Activated CD4-positive, alpha-beta T cell treated with anti-CD3 and anti-CD28 coated beads, Interleukin-2, amount 10 ng/mL, durations not matched to agents 7 days and 5 days (primary cell): ENCODE measurements at regions not wholly inside any gene's neighbourhood (a gene's known extent, or its start where the extent isn't known, plus 50 kb on each side); places are given as distances from the start of the nearest gene placed in this dataset.

ENCODE experiments used
- CTCF ChIA-PET: fragments of 350-600 bp; sonication (Branson Sonifier 250); formaldehyde crosslinking; loops from one replicate; lab custom pipeline; 2021; ENCODE audit warnings: antibody characterized with exemption; lab: Charles Lee
- POLR2A ChIA-PET: fragments of 350-600 bp; sonication (Branson Sonifier 250); formaldehyde crosslinking; loops from one replicate; lab custom pipeline; 2021; ENCODE audit warnings: antibody characterized with exemption; lab: Charles Lee
- DNase-seq: peaks from one replicate; pipeline ENCODE4 v3.0.0-alpha.2; 2020
- H3K27ac Mint-ChIP-seq: one replicate; pipeline ENCODE4 v1.8.0; 2021; ENCODE audit warnings: mild to moderate bottlenecking, moderate library complexity, mixed read lengths
- H3K27me3 Mint-ChIP-seq: one replicate; pipeline ENCODE4 v1.8.0; 2021; ENCODE audit warnings: mixed read lengths
- H3K36me3 Mint-ChIP-seq: one replicate; pipeline ENCODE4 v1.8.0; 2021; ENCODE audit warnings: low read depth, mixed read lengths
- H3K4me1 Mint-ChIP-seq: one replicate; pipeline ENCODE4 v1.8.0; 2021; ENCODE audit warnings: mixed read lengths
- H3K4me3 Mint-ChIP-seq: one replicate; pipeline ENCODE4 v1.8.0; 2021; ENCODE audit warnings: mild to moderate bottlenecking, moderate library complexity, mixed read lengths
- H3K9me3 Mint-ChIP-seq: one replicate; pipeline ENCODE4 v1.8.0; 2021; ENCODE audit warnings: mixed read lengths

- Mint-ChIP-seq H3K4me1 (no peaks in the 10 kb centered on the region), H3K27ac (no peak overlapping the region), H3K9me3 (no peaks in the 10 kb centered on the region), H3K36me3 (no peaks in the 10 kb centered on the region), H3K4me3 (no peak overlapping the region), H3K27me3 (no peaks in the 10 kb centered on the region)
- DNase-seq: no peak
- ChIA-PET CTCF (no interaction called here), POLR2A (no interaction called here)
Measured at GRCh38 chr3:70431911-70432310, 119.5 kb upstream of the MDFIC2 start.

GRCh38 chr3:70426071-70426470 lies 113.6 kb upstream of the MDFIC2 start:
- H3K27ac Mint-ChIP-seq: no peak overlapping the region
- POLR2A ChIA-PET: no interaction called here
- peaks cover 5% of the 10 kb centered on the region for H3K27me3 Mint-ChIP-seq
- no peak overlapping the region for H3K4me3 Mint-ChIP-seq
- no peaks in the 10 kb centered on the region for H3K36me3 Mint-ChIP-seq
- CTCF ChIA-PET: no interaction called here
- no peak for DNase-seq
- H3K9me3 Mint-ChIP-seq: no peaks in the 10 kb centered on the region
- H3K4me1 Mint-ChIP-seq: no peaks in the 10 kb centered on the region

GRCh38 chr3:70421506-70421905 lies 109.1 kb upstream of the MDFIC2 start:
- CTCF ChIA-PET: no interaction called here
- H3K27ac Mint-ChIP-seq: no peak overlapping the region
- no peak for DNase-seq

GRCh38 chr3:70409018-70409417 lies 96.6 kb upstream of the MDFIC2 start:
- no peak overlapping the region for H3K4me3 Mint-ChIP-seq
- no peaks in the 10 kb centered on the region for H3K4me1 Mint-ChIP-seq
- no peak overlapping the region for H3K27ac Mint-ChIP-seq
- POLR2A ChIA-PET: no interaction called here
- H3K9me3 Mint-ChIP-seq: no peaks in the 10 kb centered on the region
- H3K36me3 Mint-ChIP-seq: no peaks in the 10 kb centered on the region
- CTCF ChIA-PET: no interaction called here
- no peaks in the 10 kb centered on the region for H3K27me3 Mint-ChIP-seq
- no peak for DNase-seq

More at GRCh38 chr3:70421506-70421905, 109.1 kb upstream of the MDFIC2 start:
- Mint-ChIP-seq H3K4me1 (no peaks in the 10 kb centered on the region), H3K27me3 (peaks cover 5% of the 10 kb centered on the region), H3K4me3 (no peak overlapping the region), H3K9me3 (no peaks in the 10 kb centered on the region), H3K36me3 (no peaks in the 10 kb centered on the region)
- POLR2A ChIA-PET: no interaction called here

- no peaks in the 10 kb centered on the region for H3K36me3 Mint-ChIP-seq
- no peaks in the 10 kb centered on the region for H3K4me1 Mint-ChIP-seq
- no peak overlapping the region for H3K27ac Mint-ChIP-seq
- DNase-seq: no peak
- no peaks in the 10 kb centered on the region for H3K9me3 Mint-ChIP-seq
- ChIA-PET POLR2A (no interaction called here), CTCF (no interaction called here)
- H3K4me3 Mint-ChIP-seq: no peak overlapping the region
- H3K27me3 Mint-ChIP-seq: no peaks in the 10 kb centered on the region
Measured at GRCh38 chr3:70400194-70400593, 87.8 kb upstream of the MDFIC2 start.

GRCh38 chr3:70393881-70394612 lies 81.6 kb upstream of the MDFIC2 start:
- Mint-ChIP-seq H3K4me1 (no peaks in the 10 kb centered on the region), H3K4me3 (no peak overlapping the region), H3K9me3 (no peaks in the 10 kb centered on the region), H3K36me3 (no peaks in the 10 kb centered on the region), H3K27me3 (no peaks in the 10 kb centered on the region), H3K27ac (no peak overlapping the region)
- no peak for DNase-seq
- CTCF ChIA-PET: no interaction called here
- POLR2A ChIA-PET: no interaction called here

GRCh38 chr3:70392227-70392626 lies 79.8 kb upstream of the MDFIC2 start:
- H3K4me3 Mint-ChIP-seq: no peak overlapping the region
- DNase-seq: no peak
- POLR2A ChIA-PET: no interaction called here
- no peaks in the 10 kb centered on the region for H3K4me1 Mint-ChIP-seq
- H3K9me3 Mint-ChIP-seq: no peaks in the 10 kb centered on the region
- CTCF ChIA-PET: no interaction called here
- no peaks in the 10 kb centered on the region for H3K27me3 Mint-ChIP-seq
- H3K27ac Mint-ChIP-seq: no peak overlapping the region
- no peaks in the 10 kb centered on the region for H3K36me3 Mint-ChIP-seq

GRCh38 chr3:70387889-70388288 lies 75.5 kb upstream of the MDFIC2 start:
- ChIA-PET CTCF (no interaction called here), POLR2A (no interaction called here)
- Mint-ChIP-seq H3K36me3 (no peaks in the 10 kb centered on the region), H3K4me1 (no peaks in the 10 kb centered on the region), H3K27ac (no peak overlapping the region), H3K4me3 (no peak overlapping the region), H3K9me3 (no peaks in the 10 kb centered on the region), H3K27me3 (no peaks in the 10 kb centered on the region)
- DNase-seq: no peak

GRCh38 chr3:70386846-70387245 lies 74.4 kb upstream of the MDFIC2 start:
- POLR2A ChIA-PET: no interaction called here
- Mint-ChIP-seq H3K4me3 (no peak overlapping the region), H3K36me3 (no peaks in the 10 kb centered on the region), H3K4me1 (no peaks in the 10 kb centered on the region), H3K27ac (no peak overlapping the region), H3K27me3 (no peaks in the 10 kb centered on the region), H3K9me3 (no peaks in the 10 kb centered on the region)
- DNase-seq: no peak
- CTCF ChIA-PET: no interaction called here

- no peak for DNase-seq
- Mint-ChIP-seq H3K36me3 (no peaks in the 10 kb centered on the region), H3K9me3 (no peaks in the 10 kb centered on the region), H3K4me3 (no peak overlapping the region), H3K27ac (no peak overlapping the region), H3K4me1 (no peaks in the 10 kb centered on the region), H3K27me3 (no peaks in the 10 kb centered on the region)
- ChIA-PET CTCF (no interaction called here), POLR2A (no interaction called here)
Measured at GRCh38 chr3:70386043-70386442, 73.6 kb upstream of the MDFIC2 start.

GRCh38 chr3:70383360-70383831 lies 71.0 kb upstream of the MDFIC2 start:
- H3K4me3 Mint-ChIP-seq: no peak overlapping the region
- no peak overlapping the region for H3K27ac Mint-ChIP-seq

GRCh38 chr3:70374179-70374578 lies 61.7 kb upstream of the MDFIC2 start:
- Mint-ChIP-seq H3K4me3 (no peak overlapping the region), H3K9me3 (no peaks in the 10 kb centered on the region), H3K27ac (no peak overlapping the region), H3K36me3 (no peaks in the 10 kb centered on the region), H3K27me3 (no peaks in the 10 kb centered on the region), H3K4me1 (no peaks in the 10 kb centered on the region)
- ChIA-PET CTCF (no interaction called here), POLR2A (no interaction called here)
- DNase-seq: no peak

More at GRCh38 chr3:70383360-70383831, 71.0 kb upstream of the MDFIC2 start:
- no peaks in the 10 kb centered on the region for H3K9me3 Mint-ChIP-seq
- no peaks in the 10 kb centered on the region for H3K4me1 Mint-ChIP-seq
- H3K27me3 Mint-ChIP-seq: no peaks in the 10 kb centered on the region
- DNase-seq: no peak
- no peaks in the 10 kb centered on the region for H3K36me3 Mint-ChIP-seq
- CTCF ChIA-PET: no interaction called here
- POLR2A ChIA-PET: no interaction called here
